GM19452 (cell line): ENCODE measurements at regions not wholly inside any gene's neighbourhood (a gene's known extent, or its start where the extent isn't known, plus 50 kb on each side); places are given as distances from the start of the nearest gene placed in this dataset.
"Not testable (repeated sequence)": the region's sequence is repeated elsewhere in the genome, so short reads cannot be mapped to it uniquely, and the experiment has no call there.

ENCODE experiments used
- ATAC-seq: cut with Tn5 transposase; IDR thresholded peaks from one replicate; pipeline ENCODE4 v1.9.1; 2021; ENCODE audit not compliant: unreplicated experiment

- ATAC-seq, result no peak
Measured at GRCh38 chr4:138455097-138455496, 212.9 kb upstream of the SLC7A11 start.

- no peak for ATAC-seq
Measured at GRCh38 chr4:138452826-138453225, 210.7 kb upstream of the SLC7A11 start.

DNA sequence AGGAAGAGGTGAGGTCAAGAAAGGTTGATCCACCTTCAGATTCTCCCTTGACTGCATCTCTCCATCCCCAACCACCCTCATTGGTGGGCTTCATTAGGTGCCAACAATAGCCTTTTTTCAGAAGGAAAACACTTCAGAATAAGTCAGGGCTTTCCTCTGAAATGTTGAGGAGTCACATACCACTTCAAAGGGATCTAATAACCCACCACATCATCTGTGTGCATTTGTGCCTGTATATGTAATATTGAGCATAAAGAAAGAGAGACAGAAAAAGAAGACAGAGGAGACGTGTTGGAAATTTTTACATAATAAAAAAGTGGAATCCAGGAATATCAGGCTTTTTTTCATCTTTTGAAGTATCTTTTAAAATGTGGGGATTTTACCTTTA is 209.1 kb upstream of the SLC7A11 start:
- no peak for ATAC-seq

- ATAC-seq, result no peak
Measured at GRCh38 chr4:138450546-138451275, 208.6 kb upstream of the SLC7A11 start.

DNA sequence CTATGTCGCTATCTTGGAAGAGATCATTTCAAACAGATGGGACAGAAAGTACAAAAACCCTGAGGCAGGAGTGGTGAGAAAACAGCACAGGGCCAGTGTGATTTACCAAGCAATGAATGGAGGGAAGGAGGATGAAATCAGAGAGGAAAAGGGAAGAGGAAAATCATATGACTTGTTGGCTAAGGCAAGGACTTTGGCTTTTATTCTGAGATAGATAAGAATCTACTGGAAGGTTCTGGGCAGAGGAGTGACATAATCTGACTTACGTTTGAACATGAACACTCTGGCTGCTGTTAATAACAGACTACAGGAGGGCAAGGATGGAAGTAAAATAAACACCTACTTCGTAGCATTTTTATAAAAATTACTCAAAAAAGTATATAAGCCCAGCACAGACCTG is 207.8 kb upstream of the SLC7A11 start:
- no peak for ATAC-seq

DNA sequence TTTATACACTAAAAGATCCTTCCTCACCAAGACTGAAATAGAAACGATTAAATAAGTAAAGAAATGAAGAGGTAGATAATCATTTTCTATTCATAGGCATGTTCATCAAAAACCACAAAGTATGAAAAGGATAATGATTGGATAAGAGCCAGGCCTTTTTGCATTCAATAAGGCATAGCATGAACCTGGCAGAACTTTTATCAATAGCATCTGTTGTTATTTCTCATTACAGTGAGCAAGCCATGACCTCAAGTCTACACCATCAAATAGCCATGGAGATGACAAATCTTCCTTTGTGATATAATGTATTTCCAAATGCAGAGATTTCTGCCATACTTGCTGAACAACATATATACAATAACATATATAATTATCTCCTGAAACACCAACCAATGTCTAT is 206.0 kb upstream of the SLC7A11 start:
- no peak for ATAC-seq

- ATAC-seq, result no peak
Measured at GRCh38 chr4:138446456-138446855, 204.3 kb upstream of the SLC7A11 start.

- no peak for ATAC-seq
Measured at GRCh38 chr4:138445098-138445497, 202.9 kb upstream of the SLC7A11 start.

- ATAC-seq, result no peak
Measured at GRCh38 chr4:138444260-138444659, 202.1 kb upstream of the SLC7A11 start.

DNA sequence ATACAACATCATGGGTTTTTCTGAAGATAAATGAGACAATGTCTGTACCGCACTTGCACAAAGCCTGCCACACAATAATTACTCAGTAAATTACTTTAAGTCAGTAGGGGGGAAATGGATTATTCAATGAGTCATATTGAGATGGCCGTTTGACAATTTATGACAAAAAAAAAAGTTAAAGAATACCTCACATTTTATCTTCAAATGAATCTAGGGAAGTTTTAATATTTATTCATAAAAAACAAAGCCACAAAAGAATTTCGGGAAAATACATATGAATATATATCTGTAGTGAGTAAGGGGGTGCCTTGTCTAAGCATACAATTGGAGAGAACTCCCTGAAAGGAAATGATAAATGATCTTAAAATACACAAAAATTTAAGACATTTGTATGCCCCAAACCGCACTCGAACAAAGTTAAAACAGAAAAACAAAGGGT is 197.0 kb upstream of the SLC7A11 start:
- ATAC-seq, result no peak

- no peak for ATAC-seq
Measured at GRCh38 chr4:138438608-138439007, 196.5 kb upstream of the SLC7A11 start.

DNA sequence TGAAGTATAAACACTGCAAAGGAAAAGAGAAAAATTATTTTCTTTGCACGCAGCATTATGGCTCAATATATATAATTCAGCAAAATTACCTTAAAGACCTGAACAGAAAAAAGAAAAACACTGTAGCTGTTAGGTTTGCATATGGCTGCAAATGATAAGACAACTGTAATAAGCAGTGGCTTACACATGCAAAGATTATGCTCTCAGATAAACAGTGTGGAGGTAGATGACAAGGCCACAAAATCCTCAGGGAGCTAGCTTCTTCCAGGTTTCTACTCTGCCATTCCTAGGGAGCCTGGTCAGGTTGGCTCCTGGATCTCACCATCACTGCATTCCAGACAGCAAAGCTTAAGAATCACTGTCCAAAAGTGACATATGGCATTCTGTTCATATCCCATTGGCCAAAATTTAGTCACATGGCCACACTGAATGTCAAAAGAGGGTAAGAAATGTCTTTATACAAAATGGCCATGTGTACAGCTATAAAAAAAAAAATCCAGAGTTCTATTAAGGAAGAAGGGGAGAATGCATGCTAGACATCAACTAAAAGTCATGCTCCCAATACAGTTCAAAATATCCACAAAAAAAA is 195.2 kb upstream of the SLC7A11 start:
- ATAC-seq, result no peak

DNA sequence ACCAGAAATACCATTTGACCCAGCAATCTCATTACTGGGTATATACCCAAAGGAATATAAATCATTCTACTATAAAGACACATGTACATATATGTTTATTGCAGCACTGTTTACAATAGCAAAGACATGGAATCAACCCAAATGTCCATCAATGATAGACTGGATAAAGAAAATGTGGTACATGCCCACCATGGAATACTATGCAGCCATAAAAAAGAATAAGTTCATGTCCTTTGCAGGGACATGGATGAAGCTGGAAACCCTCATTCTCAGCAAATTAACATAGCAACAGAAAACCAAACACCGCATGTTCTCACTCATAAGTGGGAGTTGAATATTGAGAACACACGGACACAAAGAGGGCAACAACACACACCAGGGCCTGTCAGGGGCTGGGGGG is 193.6 kb upstream of the SLC7A11 start:
- ATAC-seq, result not testable (repeated sequence)

GRCh38 chr4:138435046-138435445 is 192.9 kb upstream of the SLC7A11 start:
- not testable (repeated sequence) for ATAC-seq

DNA sequence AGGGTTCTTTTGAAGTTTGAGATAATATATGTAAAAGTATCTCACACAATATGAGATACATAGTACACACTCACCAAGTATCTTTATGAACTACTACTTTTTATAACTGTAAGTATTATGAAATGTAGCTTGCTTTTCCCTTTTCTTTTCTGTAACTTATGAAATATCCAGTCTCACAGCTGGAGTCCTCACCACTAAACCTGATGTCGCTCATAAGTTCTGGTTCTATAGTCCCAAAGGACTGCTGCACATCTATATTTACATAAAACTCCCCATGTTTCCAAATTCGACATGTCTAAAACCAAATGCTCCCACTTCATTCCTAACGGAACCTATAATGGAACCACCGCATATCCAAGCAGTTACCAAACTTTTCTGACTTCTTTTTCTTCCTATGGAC is 186.5 kb upstream of the SLC7A11 start:
- no peak for ATAC-seq

DNA sequence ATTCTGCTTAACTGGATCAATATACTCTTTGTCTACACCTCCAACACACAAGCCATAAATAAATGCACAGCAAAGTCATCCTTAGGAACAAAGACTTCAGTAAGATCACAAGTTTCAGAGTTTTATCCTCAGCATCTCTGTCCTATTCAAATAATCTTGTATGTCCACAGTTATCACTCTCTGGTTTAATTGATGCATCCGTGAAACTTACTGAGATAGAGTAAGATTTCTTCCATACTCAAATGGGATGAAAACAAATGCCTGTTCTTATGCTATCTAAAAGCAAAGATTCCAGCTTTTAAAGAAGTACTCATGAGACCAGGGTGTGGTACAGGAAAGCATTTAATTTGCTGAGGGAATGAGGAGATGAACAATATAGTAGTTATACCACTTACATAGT is 184.6 kb upstream of the SLC7A11 start:
- no peak for ATAC-seq

DNA sequence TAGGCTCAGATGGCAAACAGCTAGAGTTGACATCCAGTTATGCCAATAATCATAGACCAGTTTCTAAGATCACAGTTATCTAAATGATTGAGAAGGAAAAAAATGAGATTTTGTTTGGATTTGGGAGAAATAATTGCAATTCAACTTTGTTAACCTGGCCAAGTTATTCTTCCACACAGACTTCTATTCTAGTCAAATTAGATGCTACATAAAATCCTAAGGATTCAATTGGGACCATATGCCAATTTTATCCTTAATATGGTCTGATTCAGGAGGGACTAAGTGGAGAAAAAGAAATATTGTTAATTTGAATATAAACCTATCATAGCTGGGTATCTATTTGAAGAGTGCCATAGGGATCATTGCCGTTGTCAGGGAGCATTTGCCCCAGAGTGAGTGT is 178.3 kb upstream of the SLC7A11 start:
- ATAC-seq, result no peak

- ATAC-seq, result no peak
Measured at GRCh38 chr4:138414202-138414601, 172.1 kb upstream of the SLC7A11 start.

DNA sequence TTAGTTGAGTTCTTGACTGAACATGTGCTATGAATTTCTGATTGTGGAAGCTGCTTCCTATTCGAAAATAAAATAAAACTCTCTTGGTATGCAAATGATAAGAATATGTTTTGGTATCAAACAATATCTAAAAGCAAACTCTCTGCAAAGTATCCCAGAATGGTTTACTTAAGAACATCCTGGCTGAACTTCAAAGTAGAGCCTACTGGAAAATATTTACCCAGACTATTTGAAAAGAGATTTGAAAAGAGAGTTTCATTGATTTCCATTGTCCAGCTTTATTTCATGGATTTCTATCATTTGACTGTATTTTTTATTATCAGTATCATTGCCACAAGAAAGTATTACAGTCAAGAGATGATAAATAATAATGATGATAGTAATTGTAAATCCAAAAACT is 171.1 kb upstream of the SLC7A11 start:
- ATAC-seq, result no peak

- no peak for ATAC-seq
Measured at GRCh38 chr4:138412847-138413246, 170.7 kb upstream of the SLC7A11 start.

DNA sequence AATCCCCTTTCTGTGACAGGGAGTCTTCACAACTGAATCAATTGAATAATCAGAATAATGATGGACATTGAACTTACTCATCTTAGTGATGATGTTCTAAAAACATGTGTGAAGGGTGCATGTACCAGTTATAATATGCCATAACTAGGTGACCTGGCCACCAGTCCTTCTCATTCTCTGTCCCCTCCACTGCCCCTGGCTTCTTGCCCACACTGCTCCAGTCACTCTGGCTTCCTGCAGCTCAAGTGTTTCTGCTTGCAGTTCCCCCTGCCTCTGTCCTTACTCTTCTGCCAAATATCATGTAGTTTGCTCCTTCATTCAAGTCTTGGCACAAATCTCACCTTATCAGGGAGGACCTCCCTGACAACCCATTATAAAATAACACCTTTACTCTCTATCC is 168.1 kb upstream of the SLC7A11 start:
- ATAC-seq, result no peak

DNA sequence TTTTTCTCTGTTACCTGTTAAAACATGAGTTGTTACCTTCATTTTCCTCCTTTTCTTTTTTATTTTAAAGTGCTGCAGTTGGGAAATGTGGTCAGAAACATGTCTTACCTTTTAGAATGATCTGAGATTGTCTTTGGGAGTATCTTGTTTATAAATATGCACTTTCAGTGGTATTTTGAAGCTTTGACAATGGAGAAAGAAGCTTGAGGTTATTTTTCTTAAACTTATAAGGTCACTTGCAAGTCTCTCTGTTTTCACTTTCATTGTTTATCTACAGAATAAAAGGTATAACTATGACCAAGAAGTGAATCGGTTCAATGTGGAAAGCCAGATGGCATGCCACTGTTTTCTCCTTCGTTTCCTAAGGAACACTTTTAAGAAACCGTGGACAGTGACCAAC is 167.5 kb upstream of the SLC7A11 start:
- ATAC-seq, result no peak

GRCh38 chr4:138408758-138409157 is 166.6 kb upstream of the SLC7A11 start:
- ATAC-seq, result no peak
